ENCODE measurements at regions not wholly inside any gene's neighbourhood (a gene's known extent, or its start where the extent isn't known, plus 50 kb on each side); places are given as distances from the start of the nearest gene placed in this dataset.

GRCh38 chr2:195164930-195165329, 492.1 kb upstream of the SLC39A10 start:
- TF ChIP-seq CTCF (IDR thresholded peaks at IDR 0.05; ENCODE audit: insufficient read depth, low read length), result no peak
- DNase-seq (ENCODE audit: low read depth), result no peak

DNA sequence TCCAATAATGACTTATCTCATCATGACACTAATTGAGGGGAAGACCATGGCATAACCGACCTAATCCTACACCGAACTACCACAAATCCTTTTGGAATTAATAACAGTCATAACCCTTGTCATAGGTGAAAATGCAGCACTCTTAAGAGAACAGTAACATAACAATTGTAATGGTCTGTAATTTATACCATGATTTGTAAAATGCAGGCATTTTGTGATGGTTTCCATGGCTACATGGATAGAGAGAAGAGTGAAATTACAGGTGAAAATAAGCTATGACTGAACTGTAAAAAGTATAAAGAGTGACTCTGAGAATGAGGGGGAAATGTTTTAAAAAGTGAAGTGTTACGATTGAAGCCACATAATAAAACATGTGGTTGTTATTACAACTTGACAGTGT, 494.1 kb upstream of the SLC39A10 start:
- H3K4me3 ChIP-seq (ENCODE audit: low read depth, low read length), result no peak overlapping the region
- no peak for TF ChIP-seq CTCF (IDR thresholded peaks at IDR 0.05; ENCODE audit: insufficient read depth, low read length)

More at GRCh38 chr2:195164930-195165329, 492.1 kb upstream of the SLC39A10 start:
- H3K4me3 ChIP-seq (ENCODE audit: low read depth, low read length), result no peak overlapping the region

DNA sequence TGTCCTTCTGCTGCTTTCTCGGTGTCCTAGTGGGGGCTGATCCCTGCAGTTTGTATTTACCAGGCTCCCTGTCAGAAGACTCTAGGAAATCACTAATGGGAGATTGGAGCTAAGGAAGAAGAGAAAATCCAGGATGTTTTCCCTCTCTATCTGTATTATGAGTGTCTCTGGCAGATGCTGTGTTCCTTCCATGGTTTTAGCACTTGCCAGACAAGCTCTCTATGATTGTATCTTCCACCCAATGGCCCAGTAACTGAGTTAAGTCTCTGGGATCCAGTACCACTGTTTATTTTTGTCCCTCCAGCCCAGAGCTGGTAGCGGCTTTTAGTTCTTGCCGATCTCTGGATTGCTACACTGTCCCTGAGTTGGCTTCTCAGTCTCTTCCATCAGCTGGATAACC, 494.8 kb upstream of the SLC39A10 start:
- no peak for DNase-seq (ENCODE audit: low read depth)
- H3K4me3 ChIP-seq (ENCODE audit: low read depth, low read length), result no peak overlapping the region
- TF ChIP-seq CTCF (IDR thresholded peaks at IDR 0.05; ENCODE audit: insufficient read depth, low read length), result no peak

More for the DNA sequence above, 494.1 kb upstream of the SLC39A10 start:
- DNase-seq (ENCODE audit: low read depth), result no peak

DNA sequence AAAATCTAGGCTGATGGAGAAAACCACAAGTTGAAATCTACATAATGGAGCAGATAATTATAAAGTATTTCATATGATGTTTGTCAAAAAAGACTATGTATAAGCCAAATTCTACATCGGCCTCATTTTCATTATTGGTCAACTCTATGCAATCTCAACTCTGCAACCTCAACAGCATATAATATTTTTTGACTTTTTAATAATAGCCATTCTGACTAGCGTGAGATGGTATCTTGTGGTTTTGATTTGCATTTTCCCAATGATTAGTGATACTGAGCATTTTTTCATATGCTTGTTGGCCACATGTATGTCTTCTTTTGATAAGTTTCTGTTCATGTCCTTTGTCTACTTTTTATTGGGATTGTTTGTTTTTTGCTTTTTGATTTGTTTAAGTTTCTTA, 496.1 kb upstream of the SLC39A10 start:
- no peak for TF ChIP-seq CTCF (IDR thresholded peaks at IDR 0.05; ENCODE audit: insufficient read depth, low read length)
- H3K4me3 ChIP-seq (ENCODE audit: low read depth, low read length), result no peak overlapping the region
- DNase-seq (ENCODE audit: low read depth), result no peak

DNA sequence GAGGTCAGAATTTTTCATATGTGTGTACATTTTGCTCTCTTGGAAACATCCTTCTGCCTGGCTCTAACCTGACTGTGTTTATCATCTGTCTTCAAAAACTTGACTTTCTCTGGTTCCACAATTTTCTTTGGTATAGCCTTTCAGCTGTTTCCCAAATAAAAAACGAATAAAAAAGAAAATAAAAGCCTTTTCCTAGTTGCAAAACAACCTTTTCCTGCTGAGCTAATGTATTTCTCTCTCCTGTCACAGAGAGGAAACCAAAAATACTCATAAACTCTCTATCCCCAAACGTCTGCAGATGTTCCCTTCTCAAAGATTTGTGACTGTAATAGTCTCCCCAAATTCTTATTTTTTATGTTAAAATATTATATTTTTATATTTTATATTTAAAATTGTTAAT, 505.3 kb upstream of the SLC39A10 start:
- no peak overlapping the region for H3K4me3 ChIP-seq (ENCODE audit: low read depth, low read length)
- no peak for TF ChIP-seq CTCF (IDR thresholded peaks at IDR 0.05; ENCODE audit: insufficient read depth, low read length)
- no peak for DNase-seq (ENCODE audit: low read depth)

DNA sequence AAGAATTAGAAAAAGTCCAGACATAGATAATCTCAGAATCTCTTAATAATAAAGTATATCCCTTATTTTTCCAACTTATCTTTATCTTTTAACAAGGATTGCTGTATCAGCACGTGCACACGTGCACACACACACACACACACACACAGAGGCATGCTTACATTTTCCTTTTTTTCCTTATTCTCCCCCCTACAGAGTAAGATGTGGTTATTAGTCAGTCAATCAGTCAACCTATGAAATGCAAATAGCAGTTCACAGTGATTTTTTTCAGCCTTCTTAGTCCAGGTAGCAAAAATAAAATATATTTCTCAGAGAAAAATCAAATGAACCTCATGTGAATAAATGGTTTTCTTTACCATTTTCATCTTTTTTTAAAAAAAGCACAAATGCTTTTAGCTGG, 506.2 kb upstream of the SLC39A10 start:
- DNase-seq (ENCODE audit: low read depth), result no peak
- no peak for TF ChIP-seq CTCF (IDR thresholded peaks at IDR 0.05; ENCODE audit: insufficient read depth, low read length)

GRCh38 chr2:195148004-195148403, 509.0 kb upstream of the SLC39A10 start:
- no peak overlapping the region for H3K4me3 ChIP-seq (ENCODE audit: low read depth, low read length)
- DNase-seq (ENCODE audit: low read depth), result no peak
- no peak for TF ChIP-seq CTCF (IDR thresholded peaks at IDR 0.05; ENCODE audit: insufficient read depth, low read length)

More for the DNA sequence above, 506.2 kb upstream of the SLC39A10 start:
- H3K4me3 ChIP-seq (ENCODE audit: low read depth, low read length), result no peak overlapping the region

Measured in fibroblast of the aortic adventitia (primary cell).